HG03442 (cell line): ENCODE measurements at regions not wholly inside any gene's neighbourhood (a gene's known extent, or its start where the extent isn't known, plus 50 kb on each side); places are given as distances from the start of the nearest gene placed in this dataset.
"Not testable (repeated sequence)": the region's sequence is repeated elsewhere in the genome, so short reads cannot be mapped to it uniquely, and the experiment has no call there.

Experiments
- ATAC-seq: cut with Tn5 transposase; IDR thresholded peaks from one replicate; pipeline ENCODE4 v1.9.1; 2021; ENCODE audit warnings: mild to moderate bottlenecking, moderate library complexity; ENCODE audit not compliant: unreplicated experiment

DNA sequence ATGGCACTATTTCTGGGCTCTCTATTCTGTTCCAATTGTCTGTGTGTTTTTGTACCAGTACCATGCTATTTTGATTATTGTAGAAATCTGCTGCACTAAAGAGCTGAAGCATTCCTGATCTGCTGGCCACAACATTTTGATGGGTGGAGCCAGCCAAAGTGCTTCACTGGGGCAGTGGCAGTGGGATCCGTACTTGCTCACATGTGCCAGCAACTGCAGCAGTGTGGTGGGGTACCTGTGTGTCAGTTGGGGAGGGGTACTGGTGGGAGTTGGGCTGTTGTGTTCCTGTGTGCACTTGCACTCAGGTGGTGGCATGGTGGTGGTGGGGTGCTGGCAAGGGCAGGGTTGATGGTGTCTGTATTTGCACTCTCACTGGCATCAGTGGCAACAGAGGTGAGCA lies 204.6 kb upstream of the ALG10 start:
- ATAC-seq: no peak

DNA sequence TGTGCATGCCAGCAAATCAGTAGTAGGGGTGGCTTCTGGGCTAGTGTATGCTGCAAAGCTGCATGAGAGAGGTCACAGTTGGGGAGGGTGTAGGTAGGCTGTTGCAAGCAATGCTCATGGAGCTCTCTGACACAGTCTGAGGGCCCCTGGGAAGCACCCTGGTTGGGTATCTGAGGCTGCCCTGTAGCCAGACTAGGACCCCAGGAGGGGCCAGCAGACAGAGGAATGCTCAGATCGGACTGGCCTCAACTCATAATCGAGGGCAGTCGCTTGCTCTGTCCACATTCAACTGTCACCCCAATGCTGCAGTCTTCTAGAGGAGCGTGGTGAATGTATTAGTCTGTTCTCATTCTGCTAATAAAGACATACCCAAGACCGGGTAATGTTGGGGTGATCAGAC lies 204.0 kb upstream of the ALG10 start:
- ATAC-seq: no peak

DNA sequence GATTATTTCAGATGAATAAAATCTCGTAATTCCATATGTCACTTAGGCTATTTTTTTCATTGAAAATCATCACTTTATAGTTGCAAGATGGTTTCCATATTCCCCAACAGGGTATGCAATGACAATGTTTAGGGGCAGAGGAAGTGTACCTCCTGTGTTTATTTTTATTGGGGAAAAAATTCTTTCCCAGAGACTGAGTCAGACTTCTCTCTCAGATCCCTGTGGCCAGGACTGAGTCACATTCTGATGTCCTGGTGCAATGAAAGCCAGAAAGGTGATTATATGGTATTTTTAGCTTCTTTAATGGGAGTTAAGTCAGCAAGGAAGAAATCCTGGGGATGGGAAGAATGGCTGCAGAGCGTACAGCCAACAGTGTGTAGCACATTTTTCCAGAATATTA lies 196.9 kb upstream of the ALG10 start:
- ATAC-seq: no peak

DNA sequence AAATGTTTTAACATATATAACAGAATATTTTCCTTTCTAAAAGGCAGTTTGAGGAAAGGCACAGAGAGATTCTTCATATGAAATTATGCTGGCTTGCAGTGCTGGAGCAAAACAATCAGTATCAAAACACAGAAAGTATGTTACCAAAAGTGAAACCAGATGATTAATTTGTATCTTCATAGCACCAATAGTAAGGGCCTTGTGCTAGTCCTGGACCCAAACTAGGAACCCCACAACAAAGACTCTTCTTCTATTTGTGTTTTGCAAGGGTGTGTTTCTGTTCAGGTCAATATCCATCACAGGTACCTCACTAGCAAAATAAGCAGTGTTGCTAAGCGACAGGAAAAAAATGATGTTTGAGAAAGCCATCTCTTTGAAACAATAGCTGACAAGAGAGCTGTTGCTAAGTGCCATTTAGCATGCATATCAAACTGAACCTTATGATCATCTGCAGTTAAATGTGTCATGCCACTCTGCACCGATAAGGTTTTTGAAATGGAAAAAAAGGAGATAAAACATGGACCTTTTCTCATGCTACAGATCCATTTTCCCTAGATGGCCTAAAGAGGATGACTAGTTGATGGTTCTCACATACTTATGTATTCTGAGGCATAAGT lies 196.2 kb upstream of the ALG10 start:
- ATAC-seq: no peak

DNA sequence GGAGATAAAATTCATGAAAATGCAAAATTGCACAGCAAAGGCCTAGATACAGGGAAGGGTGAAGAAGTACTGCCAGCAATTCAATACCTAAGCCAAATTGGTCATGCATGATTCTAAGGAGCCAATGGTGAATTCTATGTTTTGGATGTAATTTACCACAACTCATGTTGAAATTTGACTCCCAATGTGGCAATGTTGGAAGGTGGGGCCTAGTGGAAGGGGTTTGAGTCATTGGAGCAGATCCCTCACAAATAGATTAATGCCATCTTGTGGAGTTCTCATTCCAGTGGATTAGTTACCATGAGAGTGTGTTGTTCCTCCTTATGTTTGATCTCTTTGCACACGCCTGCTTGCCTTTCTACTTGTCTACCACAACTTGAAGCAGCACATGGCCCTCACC lies 194.0 kb upstream of the ALG10 start:
- ATAC-seq: no peak

DNA sequence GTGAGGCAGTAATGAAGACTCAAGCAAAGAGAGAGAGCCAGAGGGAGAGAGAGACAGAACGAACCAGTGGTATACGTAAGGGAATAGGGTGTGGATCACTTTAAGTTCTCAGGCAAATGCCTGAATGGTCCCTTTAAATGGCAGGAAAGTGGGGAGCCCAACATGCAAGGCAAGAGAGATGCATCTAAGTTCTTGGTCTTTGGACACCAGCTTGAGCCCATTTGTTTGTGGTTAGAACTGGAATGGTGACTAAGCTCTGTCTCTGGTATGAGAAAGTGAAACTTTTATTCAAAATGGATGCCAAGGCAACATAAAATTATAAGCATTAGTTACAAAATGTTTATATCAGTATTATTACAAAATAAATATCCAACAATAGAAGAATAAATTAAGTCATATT lies 192.2 kb upstream of the ALG10 start:
- ATAC-seq: no peak

DNA sequence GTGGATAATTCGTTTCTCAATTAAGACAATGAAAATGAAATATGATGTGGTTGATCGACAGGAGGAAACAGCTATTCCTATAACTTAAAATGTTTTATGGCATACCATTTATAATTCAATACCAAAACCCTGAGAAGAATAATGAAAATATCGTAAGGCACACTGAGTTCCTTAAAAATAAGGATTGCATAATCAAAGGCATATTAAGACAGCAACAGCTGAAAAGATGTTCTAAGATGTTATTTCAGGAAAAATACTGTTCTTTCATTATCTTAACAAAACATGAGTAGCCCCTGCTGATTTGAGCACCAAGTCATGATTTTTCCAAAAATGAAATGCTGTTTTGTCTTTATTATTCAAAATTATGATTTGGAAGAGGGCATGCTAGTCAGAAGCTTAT lies 189.4 kb upstream of the ALG10 start:
- ATAC-seq: no peak

DNA sequence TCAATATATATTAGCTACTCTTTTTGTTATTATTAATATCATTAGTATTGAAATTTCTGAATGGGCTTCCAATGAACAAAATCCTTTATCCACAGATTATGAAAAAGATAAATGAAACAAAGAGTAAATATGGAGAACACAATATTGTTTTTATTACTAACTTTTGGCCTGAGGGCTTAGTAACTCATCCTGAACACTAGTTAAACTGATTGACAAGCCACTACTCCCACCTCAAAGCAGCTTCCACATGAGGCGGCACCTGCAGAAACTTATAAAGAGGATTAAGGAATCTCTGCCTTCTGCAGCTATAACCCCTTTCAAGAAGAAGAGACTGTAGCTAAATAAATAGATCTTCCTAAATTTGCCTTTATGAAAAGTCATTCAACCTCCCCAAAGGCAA lies 187.6 kb upstream of the ALG10 start:
- ATAC-seq: no peak

DNA sequence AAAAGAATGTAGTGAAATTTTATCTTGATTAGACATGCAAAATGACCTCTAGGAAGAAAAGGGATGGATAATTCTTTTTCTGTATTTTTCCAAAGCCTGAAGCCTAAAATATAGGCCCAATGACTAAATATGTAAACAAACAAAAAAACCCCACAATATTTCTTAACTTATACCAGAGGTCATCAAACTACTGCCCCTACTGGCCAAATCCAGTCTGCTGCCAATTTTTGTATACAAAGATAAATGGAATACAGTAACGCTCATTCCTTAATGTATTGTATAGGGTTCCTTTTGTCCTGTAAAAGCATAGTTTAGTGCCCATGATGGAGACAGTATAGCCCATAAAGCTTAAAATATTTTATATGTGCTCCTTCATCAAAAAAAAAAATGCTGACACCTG lies 145.7 kb upstream of the ALG10 start:
- no peak for ATAC-seq

DNA sequence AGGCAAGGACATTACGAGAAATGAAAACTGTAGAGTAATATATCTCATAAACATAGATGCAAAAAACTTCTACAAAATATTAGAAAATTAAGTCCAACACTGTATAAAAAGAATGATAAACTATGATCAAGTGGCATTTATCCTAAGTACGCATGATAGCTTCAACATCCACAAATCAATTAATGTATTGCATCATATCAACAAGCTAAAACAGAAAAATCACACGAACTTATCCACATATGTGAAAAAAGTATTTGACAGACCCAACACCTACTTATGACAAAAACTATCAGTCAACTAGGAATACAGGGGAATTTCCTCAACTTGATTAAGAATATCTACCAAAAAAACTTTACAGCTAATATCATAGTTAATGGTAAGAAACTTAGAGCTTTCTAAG lies 129.9 kb upstream of the ALG10 start:
- no peak for ATAC-seq

DNA sequence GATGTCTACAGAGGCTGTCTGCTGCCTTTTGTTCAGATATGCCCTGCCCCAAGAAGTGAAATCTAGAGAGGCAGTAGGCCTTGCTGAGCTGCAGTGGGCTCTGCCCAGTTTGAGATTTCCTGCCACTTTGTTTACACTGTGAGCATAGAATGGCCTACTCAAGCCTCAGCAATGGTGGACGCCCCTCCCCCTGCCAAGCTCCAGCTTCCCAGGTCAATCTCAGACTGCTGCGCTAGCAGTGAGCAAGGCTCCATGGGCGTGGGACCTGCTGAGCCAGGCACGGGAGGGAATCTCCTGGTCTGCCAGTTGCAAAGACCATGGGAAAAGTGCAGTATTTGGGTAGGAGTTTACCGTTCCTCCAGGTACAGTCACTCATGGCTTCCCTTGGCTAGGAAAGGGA lies 101.8 kb upstream of the ALG10 start:
- ATAC-seq: not testable (repeated sequence)

DNA sequence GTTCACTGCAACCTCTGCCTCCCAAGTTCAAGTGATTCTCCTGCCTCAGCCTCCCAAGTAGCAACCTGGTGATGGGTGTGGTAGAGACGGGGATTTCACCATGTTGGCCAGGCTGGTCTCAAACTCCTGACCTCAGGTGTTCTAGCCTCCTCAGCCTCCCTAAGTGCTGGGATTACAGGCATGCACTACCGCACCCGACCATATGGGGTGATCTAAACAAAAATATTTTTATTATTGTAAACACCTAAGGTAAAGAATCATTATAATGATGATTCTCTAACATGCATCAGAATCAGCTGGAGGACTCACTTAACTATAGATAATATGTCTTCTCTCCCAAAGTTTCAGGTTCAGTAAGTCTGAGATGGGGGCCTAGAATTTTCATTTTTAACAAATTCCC lies 96.2 kb upstream of the ALG10 start:
- ATAC-seq: no peak

DNA sequence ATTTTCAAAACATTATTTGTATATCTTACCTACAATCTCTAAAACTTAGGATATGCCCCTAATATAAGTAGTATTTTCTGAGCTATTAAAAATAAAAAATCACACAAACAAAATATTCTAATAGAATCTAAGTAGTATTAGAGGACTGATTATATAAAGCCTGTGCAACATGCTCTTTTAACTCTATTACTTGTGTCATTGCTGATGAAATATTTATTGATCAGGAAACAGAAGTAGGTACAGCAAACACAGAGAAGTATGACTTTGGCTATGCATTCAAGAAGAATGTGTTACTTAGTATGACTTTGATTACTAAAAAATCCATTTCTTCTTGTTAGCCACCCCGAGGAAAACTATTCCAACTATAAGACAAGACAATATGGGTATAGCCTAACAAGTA lies 84.6 kb upstream of the ALG10 start:
- ATAC-seq: not testable (repeated sequence)

DNA sequence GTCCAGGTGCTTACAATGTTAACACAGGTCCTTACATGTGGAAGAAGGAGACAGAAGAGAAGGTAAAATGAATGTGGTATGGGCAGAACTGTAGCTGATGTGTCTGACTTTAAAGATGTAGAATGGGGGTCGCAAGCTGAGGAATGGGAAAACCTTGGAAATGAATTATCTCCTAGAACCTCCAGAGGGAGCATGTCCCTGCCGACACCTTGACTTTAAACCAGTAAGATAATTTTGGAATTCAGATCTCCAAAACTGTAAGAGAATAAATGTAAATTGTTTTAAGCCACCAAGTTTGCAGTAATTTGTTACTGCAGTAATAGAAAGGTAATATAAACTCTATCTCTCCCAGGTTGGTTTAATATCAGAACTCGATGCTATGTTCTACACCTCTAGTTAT lies 80.1 kb upstream of the ALG10 start:
- no peak for ATAC-seq

DNA sequence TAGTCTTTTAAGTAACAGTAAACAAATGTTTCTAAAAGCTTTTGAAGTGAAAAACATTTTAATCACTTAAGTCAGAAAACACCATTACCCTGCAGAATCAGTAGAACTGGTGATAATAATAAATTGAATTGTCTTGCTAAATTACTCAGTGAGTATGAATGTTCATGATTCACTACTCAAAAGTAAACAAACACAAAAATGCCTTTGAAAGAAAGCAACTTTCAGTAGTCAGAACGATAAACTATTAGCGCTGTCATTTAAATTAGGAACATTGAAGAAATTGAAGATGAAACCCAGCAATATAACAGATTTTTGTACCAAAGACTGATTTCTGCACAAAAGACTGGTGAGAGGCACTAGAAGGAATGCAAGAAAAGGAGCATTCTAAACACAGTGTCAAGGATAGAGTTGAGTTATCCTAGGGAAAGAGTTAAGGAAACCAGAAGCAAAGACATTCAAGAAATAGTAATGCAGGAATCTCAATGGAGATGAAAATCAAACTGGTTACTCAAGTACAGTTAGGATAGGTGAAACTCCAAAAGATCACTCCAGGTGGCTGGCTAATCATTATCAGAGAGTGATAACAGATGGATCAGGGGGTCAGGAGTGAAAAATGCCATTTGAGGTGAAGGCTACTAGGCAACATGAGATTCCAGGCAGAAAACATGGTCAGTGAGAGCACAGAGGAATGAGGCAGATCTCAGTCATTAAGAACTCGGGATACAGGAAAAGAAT lies 77.4 kb upstream of the ALG10 start:
- ATAC-seq: no peak

DNA sequence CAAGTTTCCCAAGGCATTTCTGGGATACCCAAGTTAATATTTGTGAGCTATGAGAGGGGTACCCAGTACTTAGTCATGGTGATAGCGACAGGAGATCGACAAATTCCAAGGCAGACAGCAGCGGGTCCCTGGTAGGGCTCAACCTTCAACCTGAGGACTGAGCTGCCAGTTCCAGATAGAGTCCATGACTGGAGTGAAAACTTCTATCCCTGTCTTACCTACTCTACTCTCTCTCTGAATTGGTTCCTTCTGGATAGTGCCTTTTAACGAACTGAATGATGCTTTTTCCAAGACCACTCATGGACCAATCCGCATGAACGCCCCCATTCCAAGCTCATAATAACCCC lies 76.9 kb upstream of the ALG10 start:
- no peak for ATAC-seq

DNA sequence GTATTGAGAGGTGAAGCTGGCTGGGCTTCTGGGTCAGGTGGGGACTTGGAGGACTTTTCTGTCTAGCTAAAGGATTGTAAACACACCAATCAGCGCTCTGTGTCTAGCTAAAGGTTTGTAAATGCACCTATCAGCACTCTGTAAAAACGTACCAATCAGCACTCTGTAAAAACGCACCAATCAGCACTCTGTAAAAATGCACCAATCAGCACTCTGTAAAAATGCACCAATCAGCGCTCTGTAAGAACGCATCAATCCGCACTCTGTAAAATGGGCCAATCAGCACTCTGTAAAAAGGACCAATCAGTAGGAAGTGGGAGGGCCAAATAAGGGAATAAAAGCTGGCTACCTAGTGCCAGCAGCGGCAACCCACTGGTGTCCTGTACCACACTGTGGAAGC lies 56.1 kb upstream of the ALG10 start:
- ATAC-seq: not testable (repeated sequence)

DNA sequence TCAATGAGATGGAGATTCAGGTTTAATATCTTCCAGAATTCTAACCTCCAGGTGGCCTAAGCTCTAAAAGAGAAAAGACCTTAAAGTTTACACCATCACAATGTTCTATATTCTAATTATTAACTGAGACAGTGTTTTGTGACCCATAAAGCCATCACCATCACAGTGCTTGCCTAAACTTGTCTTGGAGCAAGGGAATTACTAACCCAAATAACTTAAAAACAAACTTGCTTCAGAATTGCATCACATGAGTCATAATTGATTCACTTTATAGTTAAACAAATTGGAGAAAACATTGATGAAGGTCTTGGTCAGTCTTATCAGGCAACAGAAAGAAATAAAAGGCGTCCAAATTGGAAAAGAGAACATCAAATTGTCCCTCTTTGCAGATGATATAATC lies 54.5 kb upstream of the ALG10 start:
- ATAC-seq: no peak
